GM12872 (cell line): ENCODE measurements at regions not wholly inside any gene's neighbourhood (a gene's known extent, or its start where the extent isn't known, plus 50 kb on each side); places are given as distances from the start of the nearest gene placed in this dataset.

ENCODE experiments used
- TF ChIP-seq, protein P1 (sequence below): IDR thresholded peaks from 3 replicates; pipeline ENCODE4 v1.5.1; 2011; ENCODE audit warnings: low read depth, mild to moderate bottlenecking, low read length, moderate library complexity; ENCODE audit not compliant: insufficient read depth

DNA sequence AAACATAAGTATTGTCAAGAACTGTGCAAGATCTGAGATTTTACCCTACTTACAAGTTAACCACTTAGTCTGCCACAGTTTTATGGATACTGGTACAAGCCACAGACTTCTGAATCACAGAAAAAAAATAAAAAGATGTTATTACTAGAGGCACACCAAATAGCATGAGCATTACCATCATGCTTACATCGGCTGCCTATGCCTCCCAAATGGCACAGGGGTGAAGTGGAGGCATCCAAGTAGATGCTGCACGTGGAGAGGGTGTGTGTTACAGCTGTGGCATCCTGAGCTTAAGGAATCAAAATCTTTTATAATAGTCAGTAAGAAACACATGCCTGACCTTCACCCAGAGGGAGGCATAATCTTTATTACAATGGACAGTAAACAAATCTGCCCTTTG lies 207.8 kb downstream of the TFEC start:
- TF ChIP-seq, protein P1, sequence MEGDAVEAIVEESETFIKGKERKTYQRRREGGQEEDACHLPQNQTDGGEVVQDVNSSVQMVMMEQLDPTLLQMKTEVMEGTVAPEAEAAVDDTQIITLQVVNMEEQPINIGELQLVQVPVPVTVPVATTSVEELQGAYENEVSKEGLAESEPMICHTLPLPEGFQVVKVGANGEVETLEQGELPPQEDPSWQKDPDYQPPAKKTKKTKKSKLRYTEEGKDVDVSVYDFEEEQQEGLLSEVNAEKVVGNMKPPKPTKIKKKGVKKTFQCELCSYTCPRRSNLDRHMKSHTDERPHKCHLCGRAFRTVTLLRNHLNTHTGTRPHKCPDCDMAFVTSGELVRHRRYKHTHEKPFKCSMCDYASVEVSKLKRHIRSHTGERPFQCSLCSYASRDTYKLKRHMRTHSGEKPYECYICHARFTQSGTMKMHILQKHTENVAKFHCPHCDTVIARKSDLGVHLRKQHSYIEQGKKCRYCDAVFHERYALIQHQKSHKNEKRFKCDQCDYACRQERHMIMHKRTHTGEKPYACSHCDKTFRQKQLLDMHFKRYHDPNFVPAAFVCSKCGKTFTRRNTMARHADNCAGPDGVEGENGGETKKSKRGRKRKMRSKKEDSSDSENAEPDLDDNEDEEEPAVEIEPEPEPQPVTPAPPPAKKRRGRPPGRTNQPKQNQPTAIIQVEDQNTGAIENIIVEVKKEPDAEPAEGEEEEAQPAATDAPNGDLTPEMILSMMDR: no peak

DNA sequence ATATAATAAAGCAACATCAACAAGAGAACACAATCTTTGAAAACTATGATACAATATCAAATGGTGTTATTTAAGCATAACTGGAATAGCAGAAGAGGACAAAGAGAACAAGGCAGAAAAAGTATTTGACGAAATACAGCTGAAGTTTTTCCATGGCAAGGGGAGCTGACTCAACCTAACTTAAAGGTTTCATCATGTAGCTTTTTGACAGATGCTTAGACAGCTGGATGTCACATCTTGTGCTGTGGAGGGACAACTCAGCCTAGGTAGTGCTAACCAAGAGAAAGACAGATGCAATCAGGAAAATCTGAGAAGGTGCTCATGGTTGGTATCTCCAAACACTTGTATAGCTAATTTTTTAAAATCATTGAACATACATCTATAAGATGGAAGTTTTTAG lies 208.2 kb downstream of the TFEC start:
- TF ChIP-seq, protein P1: no peak

DNA sequence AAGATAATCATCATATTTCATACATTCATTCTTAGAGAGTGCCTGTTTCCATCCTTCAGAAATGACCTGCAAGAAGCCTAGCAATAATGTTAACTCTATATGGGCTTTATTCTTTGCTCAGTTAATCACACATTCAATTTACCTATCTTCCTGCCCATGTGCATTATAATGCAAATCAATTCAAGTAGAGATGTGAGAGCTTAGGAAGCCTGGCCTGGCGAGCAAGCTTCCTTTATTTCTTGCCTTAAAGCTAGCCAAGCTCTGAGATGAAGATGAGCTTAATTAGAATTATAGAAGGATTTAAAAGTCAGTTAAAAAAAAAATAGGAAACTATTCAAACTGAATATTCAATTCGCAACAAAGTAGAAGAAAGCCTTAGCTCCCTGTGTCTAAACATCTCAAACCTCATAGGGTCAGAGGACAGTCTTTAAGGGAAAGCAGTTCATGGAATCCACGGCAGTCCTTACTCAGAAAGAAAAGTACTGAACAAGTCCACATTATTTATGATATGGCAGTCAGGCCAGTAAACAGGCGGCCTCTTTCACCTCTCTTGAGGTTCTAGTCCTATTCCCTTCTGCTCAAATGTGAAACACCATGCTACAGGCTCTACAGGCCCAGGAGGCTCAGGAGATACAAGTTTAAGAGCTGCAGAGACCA lies 214.1 kb downstream of the TFEC start:
- TF ChIP-seq, protein P1: no peak

DNA sequence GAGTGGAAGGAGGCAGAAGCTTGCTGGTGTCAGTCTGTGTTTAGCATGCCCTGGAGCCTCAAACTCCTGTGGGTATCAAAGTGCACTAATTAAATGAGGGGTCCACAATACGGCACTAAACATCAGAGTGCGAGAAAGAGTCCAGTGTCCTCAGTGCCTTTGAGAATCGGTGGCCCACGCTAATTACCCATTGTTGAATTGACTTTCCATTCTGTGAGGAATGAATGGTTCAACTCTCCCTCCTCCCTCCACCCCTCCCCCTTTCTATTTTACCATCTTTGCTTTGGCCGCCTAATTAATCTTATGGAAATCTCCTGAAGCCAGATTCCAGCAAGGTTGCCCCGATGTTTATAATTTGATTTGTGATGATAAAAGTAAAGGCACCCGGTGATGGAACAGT lies 217.8 kb downstream of the TFEC start:
- TF ChIP-seq, protein P1: no peak

DNA sequence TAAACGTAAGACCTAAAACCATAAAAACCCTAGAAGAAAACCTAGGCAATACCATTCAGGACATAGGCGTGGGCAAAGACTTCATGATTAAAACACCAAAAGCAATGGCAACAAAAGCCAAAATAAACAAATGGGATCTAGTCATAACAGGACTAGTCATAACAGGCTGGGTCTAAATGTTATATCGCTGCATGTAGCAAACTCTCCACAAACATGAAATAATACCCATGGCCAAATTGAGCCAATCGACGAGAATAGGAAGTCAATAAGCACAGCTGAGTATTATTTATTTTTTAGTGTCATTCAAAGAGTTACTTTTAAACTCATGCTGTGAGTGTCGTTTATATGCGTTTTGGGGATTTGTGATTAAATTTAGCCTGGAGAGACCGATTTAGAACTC lies 225.1 kb downstream of the TFEC start:
- TF ChIP-seq, protein P1: no peak

DNA sequence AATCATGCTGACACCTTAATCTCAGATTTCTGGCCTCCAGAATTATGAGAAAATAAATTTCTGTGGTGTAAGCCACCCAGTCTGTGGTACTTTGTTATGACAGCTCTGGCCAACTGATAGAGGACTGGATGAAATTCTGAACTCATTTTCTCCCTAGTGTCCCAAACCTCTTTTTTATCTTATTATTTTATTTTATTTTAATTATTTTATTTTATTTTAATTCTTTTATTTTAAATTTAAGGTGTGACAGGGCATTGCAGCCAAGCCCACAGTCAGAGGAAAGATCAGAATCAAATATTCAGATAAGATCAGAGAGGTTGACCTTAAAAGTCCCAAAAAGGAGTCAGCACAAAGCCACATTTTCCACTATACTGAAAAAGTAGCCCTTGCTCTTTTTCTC lies 228.1 kb downstream of the TFEC start:
- TF ChIP-seq, protein P1: no peak

DNA sequence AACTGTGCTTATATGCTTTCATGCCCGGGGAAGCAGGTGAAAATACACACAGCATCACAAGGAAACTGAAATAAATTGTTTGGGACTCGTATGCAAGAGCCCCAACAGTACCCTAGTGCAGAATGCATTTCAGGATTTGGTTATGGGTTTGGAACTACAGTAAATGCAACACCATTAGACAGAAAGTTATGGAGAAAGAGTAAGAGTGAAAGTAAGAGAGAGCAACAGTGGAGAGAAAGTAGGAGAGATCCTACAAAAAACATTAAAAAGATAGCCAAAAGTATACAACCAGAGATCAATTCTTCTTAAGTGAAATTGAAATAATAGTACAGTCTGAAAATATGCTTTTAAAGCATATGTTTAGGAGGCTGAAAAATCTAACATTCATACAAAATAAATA lies 231.1 kb downstream of the TFEC start:
- TF ChIP-seq, protein P1: no peak
